ENCODE measurements at regions not wholly inside any gene's neighbourhood (a gene's known extent, or its start where the extent isn't known, plus 50 kb on each side); places are given as distances from the start of the nearest gene placed in this dataset. TPM values are rescaled to one million over a fixed set of nuclear protein-coding genes. Genes with fewer than 3 reads are reported as not detected.
"Not testable (repeated sequence)": the region's sequence is repeated elsewhere in the genome, so short reads cannot be mapped to it uniquely, and the experiment has no call there.

DNA sequence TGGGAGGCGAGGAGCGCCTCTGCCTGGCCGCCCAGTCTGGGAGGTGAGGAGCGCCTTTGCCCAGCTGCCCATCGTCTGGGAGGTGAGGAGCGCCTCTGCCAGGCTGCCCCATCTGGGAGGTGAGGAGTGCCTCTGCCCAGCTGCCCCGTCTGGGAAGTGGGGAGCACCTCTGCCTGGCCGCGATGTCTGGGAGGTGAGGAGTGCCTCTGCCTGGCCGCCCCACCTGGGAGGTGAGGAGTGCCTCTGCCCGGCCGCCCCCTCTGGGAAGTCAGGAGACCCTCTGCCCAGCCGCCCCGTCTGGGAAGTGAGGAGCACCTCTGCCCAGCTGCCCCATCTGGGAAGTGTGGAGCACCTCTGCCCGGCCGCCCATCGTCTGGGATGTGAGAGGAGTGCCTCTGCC lies 229.0 kb upstream of the POTED start:
- H3K4me1 Mint-ChIP-seq; H3K27me3 Mint-ChIP-seq (ENCODE audit: low read depth); H3K4me3 Mint-ChIP-seq; DNase-seq (ENCODE audit: low spot score in 2 of 2, unreplicated experiment in 2 of 2); H3K36me3 Mint-ChIP-seq; H3K27ac Mint-ChIP-seq: not testable (repeated sequence)
- peaks cover 17% of the 10 kb centered on the region for H3K9me3 Mint-ChIP-seq

DNA sequence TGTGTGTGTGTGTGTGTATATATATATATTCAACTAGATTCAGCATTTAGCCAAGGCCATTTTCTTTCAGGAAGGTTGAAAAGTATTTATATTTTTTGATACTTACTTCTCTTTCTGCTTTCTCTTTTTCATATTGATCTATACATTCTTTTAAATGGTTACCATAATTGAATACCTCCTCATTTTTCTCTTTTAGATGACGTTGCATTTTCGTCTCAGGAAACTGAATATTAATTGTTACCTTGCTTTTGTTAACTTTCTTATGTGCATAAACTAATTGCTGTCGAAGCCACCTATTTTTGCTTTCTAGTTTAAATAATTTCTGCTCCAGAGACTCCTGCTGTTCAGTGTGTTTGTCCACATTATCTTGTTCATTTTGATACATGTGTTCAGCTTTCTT lies 225.4 kb upstream of the POTED start:
- not testable (repeated sequence) for DNase-seq (ENCODE audit: low spot score in 2 of 2, unreplicated experiment in 2 of 2); H3K27ac Mint-ChIP-seq; H3K4me3 Mint-ChIP-seq; H3K4me1 Mint-ChIP-seq; H3K27me3 Mint-ChIP-seq (ENCODE audit: low read depth); H3K36me3 Mint-ChIP-seq
- H3K9me3 Mint-ChIP-seq, result peaks cover 14% of the 10 kb centered on the region

DNA sequence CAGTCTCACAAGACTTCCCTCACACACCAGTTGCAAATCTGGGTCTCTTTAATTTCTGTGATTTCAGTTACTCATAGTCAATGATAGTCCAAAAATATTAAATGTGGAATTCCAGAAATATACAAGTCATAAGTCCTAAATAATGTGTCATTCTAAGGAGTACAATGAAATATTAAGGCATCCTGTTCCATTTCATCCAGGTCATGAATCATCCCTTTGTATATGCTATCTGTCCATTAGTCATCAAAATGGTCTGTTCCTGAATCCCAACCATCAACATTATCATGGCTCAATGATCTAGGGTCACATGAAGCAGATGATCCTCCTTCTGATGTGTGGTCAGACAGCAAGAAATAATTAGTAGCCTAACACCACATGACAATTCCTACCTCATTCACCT lies 200.4 kb upstream of the POTED start:
- H3K27ac Mint-ChIP-seq; H3K4me1 Mint-ChIP-seq; H3K4me3 Mint-ChIP-seq; H3K27me3 Mint-ChIP-seq (ENCODE audit: low read depth); H3K36me3 Mint-ChIP-seq; DNase-seq (ENCODE audit: low spot score in 2 of 2, unreplicated experiment in 2 of 2): not testable (repeated sequence)
- peaks cover 34% of the 10 kb centered on the region for H3K9me3 Mint-ChIP-seq

DNA sequence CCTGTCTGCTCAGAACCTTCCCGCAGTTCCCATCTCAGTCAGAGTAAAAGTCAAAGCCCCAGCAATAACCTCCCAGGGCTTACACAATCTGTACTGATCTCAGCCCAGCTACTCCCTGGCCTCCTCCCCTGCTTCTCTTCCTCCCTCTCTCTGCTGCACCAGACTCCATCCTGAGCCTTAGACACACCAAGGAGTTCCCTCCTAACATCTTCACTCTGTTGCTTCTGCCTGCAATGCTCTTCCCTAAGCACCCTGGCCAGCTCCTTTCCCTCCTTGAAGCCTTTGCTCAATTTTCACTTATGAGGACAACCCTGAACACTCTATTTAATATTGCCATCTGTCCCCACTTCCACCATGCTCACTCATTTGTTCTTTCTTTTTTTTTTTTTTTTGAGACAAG lies 173.7 kb upstream of the POTED start:
- DNase-seq (ENCODE audit: low spot score in 2 of 2, unreplicated experiment in 2 of 2); H3K27ac Mint-ChIP-seq; H3K4me3 Mint-ChIP-seq; H3K27me3 Mint-ChIP-seq (ENCODE audit: low read depth); H3K36me3 Mint-ChIP-seq; H3K4me1 Mint-ChIP-seq: not testable (repeated sequence)
- peaks cover 38% of the 10 kb centered on the region for H3K9me3 Mint-ChIP-seq

DNA sequence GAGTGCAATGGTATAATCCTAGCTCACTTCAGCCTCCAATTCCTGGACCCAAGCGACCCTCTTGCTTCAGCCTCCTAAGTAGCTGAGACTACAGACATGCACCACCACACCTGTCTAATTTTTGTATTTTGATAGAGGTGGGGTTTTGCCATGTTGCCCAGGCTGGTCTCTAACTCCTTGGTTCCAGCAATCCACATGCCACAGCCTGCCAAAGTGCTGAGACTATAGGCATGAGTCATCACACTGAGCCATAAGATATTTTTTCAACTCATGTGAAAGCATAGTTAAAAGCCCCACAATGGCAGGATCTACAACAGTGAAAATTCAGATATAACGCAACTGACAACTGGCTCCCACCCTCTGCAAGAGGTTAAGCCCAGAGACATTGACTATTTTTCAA lies 161.8 kb upstream of the POTED start:
- H3K27ac Mint-ChIP-seq; H3K36me3 Mint-ChIP-seq; DNase-seq (ENCODE audit: low spot score in 2 of 2, unreplicated experiment in 2 of 2); H3K4me1 Mint-ChIP-seq; H3K4me3 Mint-ChIP-seq; H3K27me3 Mint-ChIP-seq (ENCODE audit: low read depth): not testable (repeated sequence)
- H3K9me3 Mint-ChIP-seq, result peaks cover 35% of the 10 kb centered on the region

DNA sequence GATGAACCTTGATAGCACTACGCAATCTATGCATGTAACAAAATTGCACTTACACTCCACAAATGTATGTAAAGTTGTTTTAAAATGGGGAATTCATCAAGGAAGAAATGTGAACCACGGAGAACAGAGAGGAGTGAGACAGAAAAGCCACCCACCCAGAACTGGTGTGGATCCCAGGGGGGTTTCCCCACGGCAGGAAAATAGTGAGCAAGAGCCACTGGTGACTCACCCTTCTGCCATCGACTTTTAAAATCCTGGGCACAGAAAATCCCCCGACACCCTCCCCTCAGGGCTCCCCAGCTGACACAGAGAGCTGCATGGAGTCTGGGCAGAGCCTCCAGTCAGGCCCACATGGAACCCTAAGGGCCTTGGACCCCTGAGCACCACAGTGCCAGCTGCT lies 146.0 kb upstream of the POTED start:
- H3K9me3 Mint-ChIP-seq, result peaks cover 29% of the 10 kb centered on the region
- not testable (repeated sequence) for DNase-seq (ENCODE audit: low spot score in 2 of 2, unreplicated experiment in 2 of 2); H3K27ac Mint-ChIP-seq; H3K27me3 Mint-ChIP-seq (ENCODE audit: low read depth); H3K36me3 Mint-ChIP-seq; H3K4me3 Mint-ChIP-seq; H3K4me1 Mint-ChIP-seq

Small RNA genes in the stretch of these regions (microRNA-seq; reads per million reads assigned to microRNA genes)
- not detected for gene MIR3156-3
